ENCODE measurements at regions not wholly inside any gene's neighbourhood (a gene's known extent, or its start where the extent isn't known, plus 50 kb on each side); places are given as distances from the start of the nearest gene placed in this dataset.
"Not testable (repeated sequence)": the region's sequence is repeated elsewhere in the genome, so short reads cannot be mapped to it uniquely, and the experiment has no call there.

- intact Hi-C loops (cut with DNase I): no loop called here
- Histone ChIP-seq H3K4me1 (no peaks in the 10 kb centered on the region), H3K9me3 (no peaks in the 10 kb centered on the region), H3K27me3 (no peaks in the 10 kb centered on the region), H3K27ac (no peak overlapping the region), H3K36me3 (no peaks in the 10 kb centered on the region), H3K4me3 (no peak overlapping the region)
- peak; percentile 77 for DNase-seq
- WGBS, 2 donors: 3 to 8% methylated on average over 6 of the region's 6 CpGs
- TF ChIP-seq CTCF (IDR thresholded peaks at IDR 0.05) (peak; percentile 43 to 73 (median 56)), EP300 (IDR thresholded peaks at IDR 0.05) (no peak), POLR2A (IDR thresholded peaks at IDR 0.05) (no peak), POLR2AphosphoS5 (IDR thresholded peaks at IDR 0.05) (no peak)
Observed at GRCh38 chr13:24995225-24995804, 100.6 kb upstream of the PABPC3 start.

GRCh38 chr13:24997367-24997967 is 98.5 kb upstream of the PABPC3 start:
- no peaks in the 10 kb centered on the region for H3K36me3 ChIP-seq
- no peaks in the 10 kb centered on the region for H3K27me3 ChIP-seq
- no peak overlapping the region for H3K27ac ChIP-seq
- H3K4me1 ChIP-seq: peaks cover 0 to 2% (median 0%) of the 10 kb centered on the region in 4 donors
- TF ChIP-seq POLR2A (IDR thresholded peaks at IDR 0.05) (no peak), CTCF (IDR thresholded peaks at IDR 0.05) (peak; percentile 13 to 76 (median 39))
- intact Hi-C loops (cut with DNase I): no loop called here
- WGBS, 2 donors: 30 to 32% methylated on average over 10 of the region's 10 CpGs
- no peak overlapping the region for H3K4me3 ChIP-seq
- no peaks in the 10 kb centered on the region for H3K9me3 ChIP-seq
- no peak for DNase-seq

DNA sequence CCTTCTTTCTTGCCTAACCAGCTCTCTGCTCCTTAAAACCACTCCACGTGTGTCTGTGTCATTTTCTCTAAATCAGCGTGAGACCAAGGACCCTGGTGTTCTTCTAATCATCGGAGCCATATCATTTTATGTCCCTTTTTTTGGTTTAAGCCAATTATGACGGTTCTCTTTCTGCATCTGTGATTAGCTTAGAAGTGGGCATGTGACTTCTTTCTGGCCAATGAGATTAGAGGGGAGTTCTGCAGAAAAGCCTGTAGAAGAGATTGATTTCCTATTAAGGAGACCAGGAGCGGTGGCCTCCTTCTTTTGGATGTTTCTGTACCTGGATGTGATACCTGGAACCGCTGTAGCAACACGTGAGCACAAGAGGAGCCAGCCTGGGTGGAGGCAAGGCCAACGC is 97.5 kb upstream of the PABPC3 start:
- TF ChIP-seq EP300 (IDR thresholded peaks at IDR 0.05) (no peak), POLR2A (IDR thresholded peaks at IDR 0.05) (no peak), POLR2AphosphoS5 (IDR thresholded peaks at IDR 0.05) (no peak), CTCF (IDR thresholded peaks at IDR 0.05) (no peak)
- intact Hi-C loops (cut with DNase I): no loop called here
- Histone ChIP-seq H3K27me3 (no peaks in the 10 kb centered on the region), H3K4me3 (no peak overlapping the region), H3K36me3 (no peaks in the 10 kb centered on the region), H3K27ac (no peak overlapping the region), H3K9me3 (no peaks in the 10 kb centered on the region), H3K4me1 (peaks cover 0 to 5% (median 0%) of the 10 kb centered on the region in 4 donors)
- 83 to 89% methylated on average over 8 of the region's 8 CpGs for WGBS, 2 donors
- DNase-seq: no peak

DNA sequence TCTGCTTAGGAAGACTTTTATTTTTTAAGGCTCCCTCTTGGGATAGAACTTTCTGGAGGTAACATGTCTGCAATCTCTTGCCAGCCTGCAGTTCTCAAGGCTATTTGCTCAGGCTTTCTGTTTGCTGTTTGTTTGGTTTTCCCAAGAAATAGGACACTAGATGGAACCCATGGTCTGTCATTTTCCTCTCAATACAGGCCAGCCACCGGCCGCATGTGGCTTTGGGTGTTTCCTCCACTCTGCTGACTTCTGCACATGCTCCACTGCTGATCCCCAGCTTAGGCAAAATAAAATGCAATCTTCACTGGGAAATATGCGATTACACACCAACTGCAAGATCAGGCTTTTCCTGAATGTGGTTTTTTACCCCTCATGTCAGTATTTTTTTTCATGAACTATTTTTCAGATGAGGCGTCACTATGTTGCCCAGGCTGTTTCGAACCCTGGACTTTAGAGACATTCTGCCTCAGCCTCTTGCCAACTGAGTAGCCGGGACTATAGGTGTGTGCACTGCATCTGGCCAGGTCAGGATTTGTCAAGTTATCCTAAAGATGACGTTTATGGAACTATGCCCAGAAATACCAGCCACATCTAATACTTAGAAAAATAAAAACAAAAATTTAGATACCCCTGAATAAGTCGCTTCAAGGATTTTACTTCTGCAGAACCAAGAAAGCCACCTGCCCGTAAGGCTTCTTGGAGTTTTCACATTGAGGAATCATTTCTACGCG is 94.3 kb upstream of the PABPC3 start:
- H3K9me3 ChIP-seq: no peaks in the 10 kb centered on the region
- no peak overlapping the region for H3K27ac ChIP-seq
- DNase-seq: no peak
- H3K4me1 ChIP-seq: peaks cover 0 to 5% (median 0%) of the 10 kb centered on the region in 4 donors
- no peak overlapping the region for H3K4me3 ChIP-seq
- 64 to 67% methylated on average over 11 of the region's 11 CpGs for WGBS, 2 donors
- intact Hi-C loops (cut with DNase I): no loop called here
- no peaks in the 10 kb centered on the region for H3K36me3 ChIP-seq
- TF ChIP-seq POLR2A (IDR thresholded peaks at IDR 0.05) (no peak), POLR2AphosphoS5 (IDR thresholded peaks at IDR 0.05) (no peak), EP300 (IDR thresholded peaks at IDR 0.05) (no peak), CTCF (IDR thresholded peaks at IDR 0.05) (no peak)
- H3K27me3 ChIP-seq: no peaks in the 10 kb centered on the region

DNA sequence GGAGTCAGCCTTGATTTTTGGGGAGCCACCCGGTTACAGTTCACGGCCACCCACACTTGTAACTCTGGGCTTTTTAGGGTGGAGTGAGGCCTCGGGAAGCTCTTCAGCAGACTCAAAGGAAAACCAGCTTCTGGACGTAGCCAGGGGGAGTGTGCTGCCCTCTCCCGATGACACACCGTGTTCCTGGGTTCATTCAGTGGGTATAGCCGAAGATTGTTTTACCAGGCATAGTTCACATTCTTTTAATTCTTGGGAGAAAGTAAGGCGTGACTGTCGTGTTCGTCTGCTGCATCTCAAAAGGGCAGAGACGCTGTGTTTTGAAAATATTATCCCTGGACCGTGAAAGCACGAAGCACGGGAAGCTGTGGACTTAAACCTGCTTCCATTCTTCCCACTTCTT is 93.6 kb upstream of the PABPC3 start:
- H3K4me3 ChIP-seq; intact Hi-C loops (cut with DNase I); DNase-seq; H3K27me3 ChIP-seq; H3K4me1 ChIP-seq; H3K36me3 ChIP-seq; H3K27ac ChIP-seq; H3K9me3 ChIP-seq: not testable (repeated sequence)
- 22 to 46% methylated on average over 14 of the region's 14 CpGs for WGBS, 2 donors

DNA sequence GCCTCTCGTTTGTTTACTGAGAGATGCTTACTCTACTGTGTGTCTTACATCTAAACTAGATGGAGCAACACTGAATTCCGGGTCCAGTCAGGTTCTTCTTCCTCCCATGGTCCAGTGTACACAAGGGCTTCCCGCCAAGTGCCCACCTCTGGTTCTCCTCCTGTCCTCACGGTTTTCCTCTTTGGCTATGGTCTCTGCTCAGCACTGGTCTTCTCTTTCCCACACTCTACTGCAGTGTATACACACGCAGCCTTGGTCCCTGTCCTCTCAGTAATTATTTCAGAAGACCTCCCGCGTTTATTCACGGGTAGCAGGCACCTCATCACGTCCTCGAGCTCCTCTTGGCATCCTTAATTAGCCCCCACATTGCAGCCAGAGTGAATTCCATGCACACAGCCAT is 91.4 kb upstream of the PABPC3 start:
- WGBS, 2 donors: 73 to 77% methylated on average over 4 of the region's 10 CpGs
- H3K4me3 ChIP-seq; DNase-seq; H3K9me3 ChIP-seq; H3K4me1 ChIP-seq; H3K36me3 ChIP-seq; H3K27ac ChIP-seq; intact Hi-C loops (cut with DNase I); H3K27me3 ChIP-seq: not testable (repeated sequence)

Data from sigmoid colon (tissue), 6 donors.